ENCODE measurements at regions not wholly inside any gene's neighbourhood (a gene's known extent, or its start where the extent isn't known, plus 50 kb on each side); places are given as distances from the start of the nearest gene placed in this dataset.

DNA sequence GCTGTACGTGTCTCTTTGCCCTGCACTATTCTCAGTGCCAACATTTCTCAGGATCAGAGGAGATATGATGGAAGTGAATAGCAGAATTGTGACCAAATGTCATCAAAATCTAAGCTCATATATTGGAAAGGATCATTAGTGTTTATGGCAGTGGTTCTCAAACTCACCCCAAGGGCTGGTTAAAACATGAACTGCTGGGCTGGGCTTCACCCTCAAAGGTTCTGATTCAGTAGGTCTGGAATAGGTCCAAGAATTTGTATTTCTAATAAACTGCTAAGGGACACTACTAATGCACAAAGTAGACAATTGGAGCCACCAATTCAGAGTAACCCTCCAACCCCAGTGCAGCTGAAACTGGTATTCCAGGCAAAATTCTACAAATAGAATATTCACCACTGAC is 317.9 kb upstream of the UBE2E3 start:
- H3K36me3 ChIP-seq (ENCODE audit: control insufficient read depth in 1 of 2, insufficient read depth in 2 of 2, low read length in 2 of 2) = no peaks in the 10 kb centered on the region
- intact Hi-C loops (cut with micrococcal nuclease) = no loop called here
- DNase-seq (ENCODE audit: low read depth, low spot score) (no peak), ATAC-seq (no peak)
- CTCF ChIA-PET = no interaction called here
- H3K4me2 ChIP-seq (ENCODE audit: low read length) = no peak overlapping the region
- RAD21 ChIA-PET (ENCODE audit: low non-redundant PET in 1 of 2, low total read pairs in 2 of 2, uncharacterized antibody in 2 of 2, unreplicated experiment in 2 of 2) = no interaction called here
- no peak overlapping the region for H3K27ac ChIP-seq (ENCODE audit: low read depth, low read length)
- BruUV-seq (replicated peaks) = no TSS peak
- H2AFZ ChIP-seq (ENCODE audit: low read depth, low read length, poor library complexity, severe bottlenecking) = no peak overlapping the region
- H3K9ac ChIP-seq (ENCODE audit: low read length) = no peak overlapping the region
- H3K4me1 ChIP-seq (ENCODE audit: control insufficient read depth in 1 of 2, insufficient read depth in 2 of 2, low read length in 2 of 2) = peaks cover under 1 to 9% of the 10 kb centered on the region in 2 experiments; a peak in 3 of 4 replicates
- POLR2A ChIA-PET = no interaction called here
- no peaks in the 10 kb centered on the region for H3K9me2 ChIP-seq (ENCODE audit: insufficient read depth)
- H3K27me3 ChIP-seq (ENCODE audit: insufficient read depth, low read length) = no peaks in the 10 kb centered on the region
- no peak overlapping the region for H3K4me3 ChIP-seq (replicated peaks in 1 of 2; ENCODE audit: low read depth in 1 of 2, low read length in 2 of 2)
- no peak for TF ChIP-seq EGR1 (IDR thresholded peaks at IDR 0.05; ENCODE audit: low read depth)
- no peak for TF ChIP-seq ELF1 (IDR thresholded peaks at IDR 0.05; ENCODE audit: borderline replicate concordance, low read depth)
- no peak for TF ChIP-seq CBX3 (IDR thresholded peaks at IDR 0.05; ENCODE audit: low read depth)
- TF ChIP-seq JUND (IDR thresholded peaks at IDR 0.05) = no peak
- H3K79me2 ChIP-seq (ENCODE audit: insufficient read depth, low read length) = no peaks in the 10 kb centered on the region
- no peaks in the 10 kb centered on the region for H4K20me1 ChIP-seq (ENCODE audit: insufficient read depth)
- H3K9me3 ChIP-seq (ENCODE audit: control insufficient read depth in 1 of 2, insufficient read depth in 1 of 2, low read depth in 1 of 2, low read length in 2 of 2) = no peaks in the 10 kb centered on the region

DNA sequence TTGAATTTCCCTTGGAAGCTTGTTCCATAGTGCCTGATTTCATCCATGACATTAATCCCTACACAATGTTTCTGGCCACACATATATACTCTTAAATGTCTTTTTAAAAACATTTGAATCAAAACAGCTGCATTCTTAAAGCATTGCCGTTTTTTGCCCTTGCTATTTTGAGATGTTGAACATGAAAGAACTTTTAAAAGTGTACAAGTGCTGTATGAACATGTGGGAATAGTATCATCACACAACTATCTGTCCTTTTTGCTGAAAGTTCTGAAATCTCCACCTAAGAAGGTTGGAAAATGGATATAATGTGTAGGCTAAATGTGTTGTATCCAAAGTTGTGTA is 318.7 kb upstream of the UBE2E3 start:
- no peak for ATAC-seq
- no peak overlapping the region for H3K4me3 ChIP-seq (replicated peaks in 1 of 2; ENCODE audit: low read depth in 1 of 2, low read length in 2 of 2)
- H3K9me2 ChIP-seq (ENCODE audit: insufficient read depth) = no peaks in the 10 kb centered on the region
- TF ChIP-seq FOSL1 (IDR thresholded peaks at IDR 0.05; ENCODE audit: low read depth) = no peak
- TF ChIP-seq SP1 (IDR thresholded peaks at IDR 0.05; ENCODE audit: low read depth) = no peak
- TF ChIP-seq CBX3 (IDR thresholded peaks at IDR 0.05; ENCODE audit: low read depth) = no peak
- TF ChIP-seq POLR2AphosphoS5 (IDR thresholded peaks at IDR 0.05; ENCODE audit: low read depth, low read length) = no peak
- no peak for TF ChIP-seq CEBPB (IDR thresholded peaks at IDR 0.05; ENCODE audit: low read depth)
- TF ChIP-seq, protein P1, sequence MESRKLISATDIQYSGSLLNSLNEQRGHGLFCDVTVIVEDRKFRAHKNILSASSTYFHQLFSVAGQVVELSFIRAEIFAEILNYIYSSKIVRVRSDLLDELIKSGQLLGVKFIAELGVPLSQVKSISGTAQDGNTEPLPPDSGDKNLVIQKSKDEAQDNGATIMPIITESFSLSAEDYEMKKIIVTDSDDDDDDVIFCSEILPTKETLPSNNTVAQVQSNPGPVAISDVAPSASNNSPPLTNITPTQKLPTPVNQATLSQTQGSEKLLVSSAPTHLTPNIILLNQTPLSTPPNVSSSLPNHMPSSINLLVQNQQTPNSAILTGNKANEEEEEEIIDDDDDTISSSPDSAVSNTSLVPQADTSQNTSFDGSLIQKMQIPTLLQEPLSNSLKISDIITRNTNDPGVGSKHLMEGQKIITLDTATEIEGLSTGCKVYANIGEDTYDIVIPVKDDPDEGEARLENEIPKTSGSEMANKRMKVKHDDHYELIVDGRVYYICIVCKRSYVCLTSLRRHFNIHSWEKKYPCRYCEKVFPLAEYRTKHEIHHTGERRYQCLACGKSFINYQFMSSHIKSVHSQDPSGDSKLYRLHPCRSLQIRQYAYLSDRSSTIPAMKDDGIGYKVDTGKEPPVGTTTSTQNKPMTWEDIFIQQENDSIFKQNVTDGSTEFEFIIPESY (IDR thresholded peaks at IDR 0.05; ENCODE audit: extremely low read depth, insufficient replicate concordance, low read length) = no peak
- no peak for TF ChIP-seq SRF (IDR thresholded peaks at IDR 0.05; ENCODE audit: low read depth)
- no peak for TF ChIP-seq EZH2 (IDR thresholded peaks at IDR 0.05)
- TF ChIP-seq, protein P2, sequence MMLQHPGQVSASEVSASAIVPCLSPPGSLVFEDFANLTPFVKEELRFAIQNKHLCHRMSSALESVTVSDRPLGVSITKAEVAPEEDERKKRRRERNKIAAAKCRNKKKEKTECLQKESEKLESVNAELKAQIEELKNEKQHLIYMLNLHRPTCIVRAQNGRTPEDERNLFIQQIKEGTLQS (IDR thresholded peaks at IDR 0.05) = no peak
- H2AFZ ChIP-seq (ENCODE audit: low read depth, low read length, poor library complexity, severe bottlenecking) = no peak overlapping the region
- H3K79me2 ChIP-seq (ENCODE audit: insufficient read depth, low read length) = no peaks in the 10 kb centered on the region
- H3K27ac ChIP-seq (ENCODE audit: low read depth, low read length) = no peak overlapping the region
- H3K9me3 ChIP-seq (ENCODE audit: control insufficient read depth in 1 of 2, insufficient read depth in 1 of 2, low read depth in 1 of 2, low read length in 2 of 2) = no peaks in the 10 kb centered on the region
- no peak for DNase-seq (ENCODE audit: low read depth, low spot score)
- ChIA-PET POLR2A (no interaction called here), CTCF (no interaction called here), RAD21 (ENCODE audit: low non-redundant PET in 1 of 2, low total read pairs in 2 of 2, uncharacterized antibody in 2 of 2, unreplicated experiment in 2 of 2) (no interaction called here)
- H4K20me1 ChIP-seq (ENCODE audit: insufficient read depth) = no peaks in the 10 kb centered on the region
- H3K27me3 ChIP-seq (ENCODE audit: insufficient read depth, low read length) = no peaks in the 10 kb centered on the region
- H3K4me2 ChIP-seq (ENCODE audit: low read length) = no peak overlapping the region
- no TSS peak for BruUV-seq (replicated peaks)
- H3K4me1 ChIP-seq (ENCODE audit: control insufficient read depth in 1 of 2, insufficient read depth in 2 of 2, low read length in 2 of 2) = peaks cover 10 to 17% of the 10 kb centered on the region in 2 experiments
- H3K9ac ChIP-seq (ENCODE audit: low read length) = no peak overlapping the region
- H3K36me3 ChIP-seq (ENCODE audit: control insufficient read depth in 1 of 2, insufficient read depth in 2 of 2, low read length in 2 of 2) = no peaks in the 10 kb centered on the region
- intact Hi-C loops (cut with micrococcal nuclease) = no loop called here
